ENCODE measurements at regions not wholly inside any gene's neighbourhood (a gene's known extent, or its start where the extent isn't known, plus 50 kb on each side); places are given as distances from the start of the nearest gene placed in this dataset.

DNA sequence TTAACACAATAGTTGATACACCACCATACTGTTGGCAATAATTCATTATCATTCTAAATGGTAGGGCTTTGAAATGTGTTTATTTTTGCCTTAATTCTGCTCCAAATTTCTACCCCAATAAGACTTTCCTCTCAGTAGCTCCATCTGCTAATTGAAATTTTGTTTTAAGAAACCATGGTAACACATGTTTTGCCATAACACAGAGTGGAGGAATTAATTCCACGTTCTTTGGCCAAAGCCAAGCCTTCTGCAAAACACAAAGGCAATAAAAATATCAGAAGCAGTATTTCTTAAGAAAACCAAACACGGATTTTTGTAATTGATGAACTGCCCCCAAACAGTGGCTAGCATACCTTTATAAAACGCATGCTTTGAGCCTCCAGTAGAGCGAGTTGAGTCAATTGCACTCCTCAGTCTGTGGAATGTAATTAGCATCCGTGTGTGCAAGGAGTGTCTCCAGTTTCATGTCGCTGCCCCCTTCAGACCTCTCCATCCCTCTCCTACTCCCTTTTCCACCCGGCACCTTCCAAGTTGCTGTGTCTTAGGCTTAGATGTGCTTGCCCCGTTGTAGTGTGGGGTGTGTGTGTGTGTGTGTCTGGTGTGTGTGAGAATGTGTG lies 58.2 kb upstream of the CKS2 start:
- TF ChIP-seq, protein P1, sequence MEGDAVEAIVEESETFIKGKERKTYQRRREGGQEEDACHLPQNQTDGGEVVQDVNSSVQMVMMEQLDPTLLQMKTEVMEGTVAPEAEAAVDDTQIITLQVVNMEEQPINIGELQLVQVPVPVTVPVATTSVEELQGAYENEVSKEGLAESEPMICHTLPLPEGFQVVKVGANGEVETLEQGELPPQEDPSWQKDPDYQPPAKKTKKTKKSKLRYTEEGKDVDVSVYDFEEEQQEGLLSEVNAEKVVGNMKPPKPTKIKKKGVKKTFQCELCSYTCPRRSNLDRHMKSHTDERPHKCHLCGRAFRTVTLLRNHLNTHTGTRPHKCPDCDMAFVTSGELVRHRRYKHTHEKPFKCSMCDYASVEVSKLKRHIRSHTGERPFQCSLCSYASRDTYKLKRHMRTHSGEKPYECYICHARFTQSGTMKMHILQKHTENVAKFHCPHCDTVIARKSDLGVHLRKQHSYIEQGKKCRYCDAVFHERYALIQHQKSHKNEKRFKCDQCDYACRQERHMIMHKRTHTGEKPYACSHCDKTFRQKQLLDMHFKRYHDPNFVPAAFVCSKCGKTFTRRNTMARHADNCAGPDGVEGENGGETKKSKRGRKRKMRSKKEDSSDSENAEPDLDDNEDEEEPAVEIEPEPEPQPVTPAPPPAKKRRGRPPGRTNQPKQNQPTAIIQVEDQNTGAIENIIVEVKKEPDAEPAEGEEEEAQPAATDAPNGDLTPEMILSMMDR (conservative IDR thresholded peaks at IDR 0.05 in 1 of 2, IDR thresholded peaks at IDR 0.05 in 1 of 2; ENCODE audit: low read depth in 1 of 2, low read length in 2 of 2): no peak
- no peak for TF ChIP-seq EZH2 (IDR thresholded peaks at IDR 0.05; ENCODE audit: low read length, missing control alignments)
